ENCODE measurements at regions not wholly inside any gene's neighbourhood (a gene's known extent, or its start where the extent isn't known, plus 50 kb on each side); places are given as distances from the start of the nearest gene placed in this dataset.

- ChIA-PET POLR2A (ENCODE audit: unreplicated experiment) (no interaction called here), CTCF (no interaction called here)
- H3K79me2 ChIP-seq (ENCODE audit: low read depth): no peaks in the 10 kb centered on the region
- H2AFZ ChIP-seq: no peak overlapping the region
- no peaks in the 10 kb centered on the region for H3K9me3 ChIP-seq (ENCODE audit: insufficient read depth, low read depth)
- no peaks in the 10 kb centered on the region for H3K4me1 ChIP-seq (replicated peaks; ENCODE audit: insufficient read depth)
- H3K27me3 ChIP-seq (ENCODE audit: insufficient read depth, low read depth): 0 out of 2 replicates have a peak, but pooled peaks cover 6% of the 10 kb centered on the region
- intact Hi-C loops (cut with micrococcal nuclease; ENCODE audit: unreplicated experiment): no loop called here
- H3K36me3 ChIP-seq (ENCODE audit: low read depth): no peaks in the 10 kb centered on the region
- H3K4me3 ChIP-seq: no peak overlapping the region
- no peaks in the 10 kb centered on the region for H3F3A ChIP-seq (ENCODE audit: insufficient read depth, low read depth)
- no peak for DNase-seq
- H3K4me2 ChIP-seq: no peak overlapping the region
- H3K27ac ChIP-seq: no peak overlapping the region
- TF ChIP-seq EZH2 (IDR thresholded peaks at IDR 0.05; ENCODE audit: low read depth): no peak
- TF ChIP-seq CTCF (conservative IDR thresholded peaks at IDR 0.05): no peak
- no TSS peak for BruUV-seq (replicated peaks)
- no peaks in the 10 kb centered on the region for H4K20me1 ChIP-seq (ENCODE audit: insufficient read depth)
- H3K9me2 ChIP-seq (ENCODE audit: insufficient read depth): no peaks in the 10 kb centered on the region
Measured at GRCh38 chr20:55704458-55704857, 300.9 kb downstream of the CBLN4 start.

- CTCF ChIA-PET: no interaction called here
- no peak overlapping the region for H3K4me2 ChIP-seq
- no TSS peak for BruUV-seq (replicated peaks)
Measured at GRCh38 chr20:55701467-55701866, 303.9 kb downstream of the CBLN4 start.

GRCh38 chr20:55696520-55696919 lies 308.8 kb downstream of the CBLN4 start:
- H3K4me1 ChIP-seq (replicated peaks; ENCODE audit: insufficient read depth): no peaks in the 10 kb centered on the region
- H3K9me2 ChIP-seq (ENCODE audit: insufficient read depth): no peaks in the 10 kb centered on the region
- no peak overlapping the region for H2AFZ ChIP-seq
- H3K79me2 ChIP-seq (ENCODE audit: low read depth): no peaks in the 10 kb centered on the region
- intact Hi-C loops (cut with micrococcal nuclease; ENCODE audit: unreplicated experiment): no loop called here
- no peaks in the 10 kb centered on the region for H3K36me3 ChIP-seq (ENCODE audit: low read depth)
- no peaks in the 10 kb centered on the region for H3K9me3 ChIP-seq (ENCODE audit: insufficient read depth, low read depth)
- BruUV-seq (replicated peaks): no TSS peak
- no peak overlapping the region for H3K4me3 ChIP-seq
- H3F3A ChIP-seq (ENCODE audit: insufficient read depth, low read depth): no peaks in the 10 kb centered on the region
- H4K20me1 ChIP-seq (ENCODE audit: insufficient read depth): no peaks in the 10 kb centered on the region
- no peak overlapping the region for H3K27ac ChIP-seq
- H3K27me3 ChIP-seq (ENCODE audit: insufficient read depth, low read depth): no peaks in the 10 kb centered on the region
- no peak for TF ChIP-seq EZH2 (IDR thresholded peaks at IDR 0.05; ENCODE audit: low read depth)
- no peak for TF ChIP-seq CTCF (conservative IDR thresholded peaks at IDR 0.05)
- ChIA-PET CTCF (interaction anchor here (0.6 kb wide), 1 partner anchor 338 kb away, joined by 4 read pairs; no protein-coding TSS in a partner anchor), POLR2A (ENCODE audit: unreplicated experiment) (no interaction called here)
- DNase-seq: no peak
- H3K4me2 ChIP-seq: no peak overlapping the region

More at GRCh38 chr20:55701467-55701866, 303.9 kb downstream of the CBLN4 start:
- DNase-seq: no peak
- H2AFZ ChIP-seq: no peak overlapping the region
- no peak overlapping the region for H3K27ac ChIP-seq
- no peaks in the 10 kb centered on the region for H3K9me2 ChIP-seq (ENCODE audit: insufficient read depth)
- no peaks in the 10 kb centered on the region for H3K79me2 ChIP-seq (ENCODE audit: low read depth)
- intact Hi-C loops (cut with micrococcal nuclease; ENCODE audit: unreplicated experiment): no loop called here
- no peaks in the 10 kb centered on the region for H3K36me3 ChIP-seq (ENCODE audit: low read depth)
- 0 out of 2 replicates have a peak, but pooled peaks cover 6% of the 10 kb centered on the region for H3K27me3 ChIP-seq (ENCODE audit: insufficient read depth, low read depth)
- H4K20me1 ChIP-seq (ENCODE audit: insufficient read depth): no peaks in the 10 kb centered on the region
- H3K4me3 ChIP-seq: no peak overlapping the region
- POLR2A ChIA-PET (ENCODE audit: unreplicated experiment): no interaction called here
- TF ChIP-seq CTCF (conservative IDR thresholded peaks at IDR 0.05): no peak
- TF ChIP-seq EZH2 (IDR thresholded peaks at IDR 0.05; ENCODE audit: low read depth): no peak
- no peaks in the 10 kb centered on the region for H3K9me3 ChIP-seq (ENCODE audit: insufficient read depth, low read depth)
- H3K4me1 ChIP-seq (replicated peaks; ENCODE audit: insufficient read depth): no peaks in the 10 kb centered on the region
- H3F3A ChIP-seq (ENCODE audit: insufficient read depth, low read depth): no peaks in the 10 kb centered on the region

All from PC-9 (cell line).